ENCODE measurements at regions not wholly inside any gene's neighbourhood (a gene's known extent, or its start where the extent isn't known, plus 50 kb on each side); places are given as distances from the start of the nearest gene placed in this dataset.

DNA sequence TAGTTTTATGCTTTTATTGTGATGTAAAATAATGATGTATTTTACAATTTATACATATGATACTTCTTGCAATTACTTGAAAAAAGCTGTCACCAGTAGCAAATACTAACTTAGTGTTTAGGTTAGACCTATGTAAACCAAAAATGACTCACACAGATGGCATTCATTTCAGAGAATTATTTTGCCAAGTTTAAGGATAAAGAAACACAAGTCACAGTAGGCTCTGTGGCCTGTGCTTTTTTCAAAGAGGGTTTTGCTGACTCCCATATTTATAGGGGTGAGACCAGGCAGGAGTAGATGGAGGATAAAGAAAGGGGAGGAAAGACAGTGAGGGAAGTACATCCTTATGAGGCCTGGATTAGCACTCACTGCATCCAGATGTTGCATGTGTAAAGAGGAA, 356.6 kb upstream of the NPAP1 start:
- TF ChIP-seq, protein P1, sequence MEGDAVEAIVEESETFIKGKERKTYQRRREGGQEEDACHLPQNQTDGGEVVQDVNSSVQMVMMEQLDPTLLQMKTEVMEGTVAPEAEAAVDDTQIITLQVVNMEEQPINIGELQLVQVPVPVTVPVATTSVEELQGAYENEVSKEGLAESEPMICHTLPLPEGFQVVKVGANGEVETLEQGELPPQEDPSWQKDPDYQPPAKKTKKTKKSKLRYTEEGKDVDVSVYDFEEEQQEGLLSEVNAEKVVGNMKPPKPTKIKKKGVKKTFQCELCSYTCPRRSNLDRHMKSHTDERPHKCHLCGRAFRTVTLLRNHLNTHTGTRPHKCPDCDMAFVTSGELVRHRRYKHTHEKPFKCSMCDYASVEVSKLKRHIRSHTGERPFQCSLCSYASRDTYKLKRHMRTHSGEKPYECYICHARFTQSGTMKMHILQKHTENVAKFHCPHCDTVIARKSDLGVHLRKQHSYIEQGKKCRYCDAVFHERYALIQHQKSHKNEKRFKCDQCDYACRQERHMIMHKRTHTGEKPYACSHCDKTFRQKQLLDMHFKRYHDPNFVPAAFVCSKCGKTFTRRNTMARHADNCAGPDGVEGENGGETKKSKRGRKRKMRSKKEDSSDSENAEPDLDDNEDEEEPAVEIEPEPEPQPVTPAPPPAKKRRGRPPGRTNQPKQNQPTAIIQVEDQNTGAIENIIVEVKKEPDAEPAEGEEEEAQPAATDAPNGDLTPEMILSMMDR (IDR thresholded peaks at IDR 0.05) = no peak
- TF ChIP-seq POLR2A (IDR thresholded peaks at IDR 0.05) = no peak

Measured in uterus (tissue), 2 donors.